ENCODE measurements at regions not wholly inside any gene's neighbourhood (a gene's known extent, or its start where the extent isn't known, plus 50 kb on each side); places are given as distances from the start of the nearest gene placed in this dataset.

GRCh38 chr3:83877910-83878309 is 1080.9 kb upstream of the CADM2 start:
- WGBS (ENCODE audit: insufficient coverage, low coverage, missing lambda C conversion rate): 8% methylated on average over 3 of the region's 3 CpGs

GRCh38 chr3:83882701-83883100 is 1076.1 kb upstream of the CADM2 start:
- Histone ChIP-seq H3K4me3 (no peak overlapping the region), H3K9me3 (replicated peaks; ENCODE audit: control insufficient read depth, insufficient read depth, low read depth, low read length) (no peaks in the 10 kb centered on the region), H3K36me3 (ENCODE audit: control insufficient read depth, insufficient read depth, low read length) (no peaks in the 10 kb centered on the region), H3K9ac (ENCODE audit: insufficient read depth in 1 of 2, low read depth in 2 of 2, low read length in 2 of 2) (no peak overlapping the region), H2AFZ (ENCODE audit: low read depth, low read length) (no peak overlapping the region), H3K27me3 (ENCODE audit: control insufficient read depth in 2 of 2, insufficient read depth in 2 of 2, low read length in 2 of 2) (no peaks in the 10 kb centered on the region), H3K79me2 (ENCODE audit: control insufficient read depth, insufficient read depth, low read length) (no peaks in the 10 kb centered on the region), H3K4me2 (ENCODE audit: insufficient read depth, low read length) (no peak overlapping the region), H3K9me1 (ENCODE audit: control insufficient read depth, insufficient read depth, low read length) (no peaks in the 10 kb centered on the region), H4K20me1 (replicated peaks; ENCODE audit: control insufficient read depth, insufficient read depth, low read length) (no peaks in the 10 kb centered on the region), H3K27ac (ENCODE audit: extremely low read depth, low read depth, low read length) (no peak overlapping the region), H3K4me1 (replicated peaks in 1 of 2; ENCODE audit: control insufficient read depth in 2 of 2, insufficient read depth in 2 of 2, low read length in 2 of 2) (no peaks in the 10 kb centered on the region)
- DNase-seq (ENCODE audit: extremely low read depth in 1 of 4, low spot score in 3 of 4) (no peak), ATAC-seq (no peak), FAIRE-seq (no peak)
- POLR2A ChIA-PET: no interaction called here
- 0% methylated on average over 2 of the region's 2 CpGs for WGBS (ENCODE audit: insufficient coverage, low coverage, missing lambda C conversion rate)
- in situ Hi-C loops (cut with MboI) (no loop called here), intact Hi-C loops (cut with micrococcal nuclease) (no loop called here)
- TF ChIP-seq CBFB (CRISPR knock-in tag; IDR thresholded peaks at IDR 0.05) (no peak), BRD4 (IDR thresholded peaks at IDR 0.05) (no peak), E2F3 (CRISPR knock-in tag; IDR thresholded peaks at IDR 0.05) (no peak), RBFOX2 (IDR thresholded peaks at IDR 0.05; ENCODE audit: low read depth, low read length) (no peak), STAT5A (IDR thresholded peaks at IDR 0.05; ENCODE audit: borderline replicate concordance, low read length) (no peak), HNRNPUL1 (IDR thresholded peaks at IDR 0.05; ENCODE audit: low read length) (no peak), ZBTB1 (CRISPR knock-in tag; IDR thresholded peaks at IDR 0.05; ENCODE audit: borderline replicate concordance, low read depth) (no peak), TAF1 (IDR thresholded peaks at IDR 0.05; ENCODE audit: control insufficient read depth, extremely low read depth, insufficient read depth, low read length, severe bottlenecking) (no peak), SIN3A (IDR thresholded peaks at IDR 0.05; ENCODE audit: borderline replicate concordance in 2 of 2, control insufficient read depth in 1 of 2, low read depth in 2 of 2, low read length in 2 of 2) (no peak), FUS (optimal IDR thresholded peaks at IDR 0.05; ENCODE audit: low read depth, low read length) (no peak), ZNF668 (CRISPR knock-in tag; IDR thresholded peaks at IDR 0.05) (no peak)
- CTCF ChIA-PET (ENCODE audit: low intra/inter-chr PET ratio): no interaction called here
- BruUV-seq (replicated peaks): no TSS peak

More at GRCh38 chr3:83877910-83878309, 1080.9 kb upstream of the CADM2 start:
- no peak overlapping the region for H3K27ac ChIP-seq (ENCODE audit: extremely low read depth, low read depth, low read length)
- H3K9me3 ChIP-seq (replicated peaks; ENCODE audit: control insufficient read depth, insufficient read depth, low read depth, low read length): no peaks in the 10 kb centered on the region
- BruUV-seq (replicated peaks): no TSS peak
- no peak overlapping the region for H3K9ac ChIP-seq (ENCODE audit: insufficient read depth in 1 of 2, low read depth in 2 of 2, low read length in 2 of 2)
- H3K27me3 ChIP-seq (ENCODE audit: control insufficient read depth in 2 of 2, insufficient read depth in 2 of 2, low read length in 2 of 2): no peaks in the 10 kb centered on the region
- H3K79me2 ChIP-seq (ENCODE audit: control insufficient read depth, insufficient read depth, low read length): no peaks in the 10 kb centered on the region
- no peaks in the 10 kb centered on the region for H4K20me1 ChIP-seq (replicated peaks; ENCODE audit: control insufficient read depth, insufficient read depth, low read length)
- DNase-seq (ENCODE audit: extremely low read depth in 1 of 4, low spot score in 3 of 4) (no peak), FAIRE-seq (no peak), ATAC-seq (no peak)
- H3K4me1 ChIP-seq (replicated peaks in 1 of 2; ENCODE audit: control insufficient read depth in 2 of 2, insufficient read depth in 2 of 2, low read length in 2 of 2): no peaks in the 10 kb centered on the region
- no peak overlapping the region for H3K4me2 ChIP-seq (ENCODE audit: insufficient read depth, low read length)
- POLR2A ChIA-PET: no interaction called here
- no peaks in the 10 kb centered on the region for H3K9me1 ChIP-seq (ENCODE audit: control insufficient read depth, insufficient read depth, low read length)
- in situ Hi-C loops (cut with MboI) (no loop called here), intact Hi-C loops (cut with micrococcal nuclease) (no loop called here)
- no peaks in the 10 kb centered on the region for H3K36me3 ChIP-seq (ENCODE audit: control insufficient read depth, insufficient read depth, low read length)
- CTCF ChIA-PET (ENCODE audit: low intra/inter-chr PET ratio): no interaction called here
- H3K4me3 ChIP-seq: no peak overlapping the region
- no peak overlapping the region for H2AFZ ChIP-seq (ENCODE audit: low read depth, low read length)
- no peak for TF ChIP-seq ZNF398 (CRISPR knock-in tag; IDR thresholded peaks at IDR 0.05)

Measured in K562 (cell line).